Stimulated activated CD8-positive, alpha-beta memory T cell treated with anti-CD3 and anti-CD28 coated beads, Interleukin-12 subunit alpha, Interleukin-12 subunit beta, amount 100 ng/mL, for 24 hours (primary cell): ENCODE measurements at regions not wholly inside any gene's neighbourhood (a gene's known extent, or its start where the extent isn't known, plus 50 kb on each side); places are given as distances from the start of the nearest gene placed in this dataset.
"Not testable (repeated sequence)": the region's sequence is repeated elsewhere in the genome, so short reads cannot be mapped to it uniquely, and the experiment has no call there.

Experiments
- DNase-seq: peaks from one replicate; pipeline ENCODE4 v3.0.0-alpha.2; 2020; ENCODE audit errors: extremely low read depth

DNA sequence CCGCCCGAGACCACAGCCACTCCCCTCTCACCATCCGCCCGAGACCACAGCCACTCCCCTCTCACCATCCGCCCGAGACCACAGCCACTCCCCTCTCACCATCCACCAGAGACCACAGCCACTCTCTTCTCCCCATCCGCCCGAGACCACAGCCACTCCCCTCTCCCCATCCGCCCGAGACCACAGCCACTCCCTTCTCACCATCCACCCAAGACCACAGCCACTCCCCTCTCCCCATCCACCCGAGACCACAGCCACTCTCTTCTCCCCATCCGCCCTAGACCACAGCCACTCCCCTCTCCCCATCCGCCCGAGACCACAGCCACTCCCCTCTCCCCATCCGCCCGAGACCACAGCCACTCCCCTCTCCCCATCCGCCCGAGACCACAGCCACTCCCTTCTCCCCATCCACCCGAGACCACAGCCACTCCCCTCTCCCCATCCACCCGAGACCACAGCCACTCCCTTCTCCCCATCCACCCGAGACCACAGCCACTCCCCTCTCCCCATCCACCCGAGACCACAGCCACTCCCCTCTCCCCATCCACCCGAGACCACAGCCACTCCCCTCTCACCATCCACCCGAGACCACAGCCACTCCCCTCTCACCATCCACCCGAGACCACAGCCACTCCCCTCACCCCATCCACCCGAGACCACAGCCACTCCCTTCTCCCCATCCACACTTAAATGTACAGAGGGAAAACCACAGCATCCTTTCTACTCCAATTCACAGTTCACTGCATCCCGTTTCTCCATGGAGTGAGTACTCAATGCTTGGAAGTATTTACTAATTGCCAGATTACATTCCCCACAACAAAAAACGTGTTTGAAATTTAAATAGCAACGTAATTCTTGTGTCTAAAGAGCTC lies 83.5 kb upstream of the SFSWAP start:
- not testable (repeated sequence) for DNase-seq

DNA sequence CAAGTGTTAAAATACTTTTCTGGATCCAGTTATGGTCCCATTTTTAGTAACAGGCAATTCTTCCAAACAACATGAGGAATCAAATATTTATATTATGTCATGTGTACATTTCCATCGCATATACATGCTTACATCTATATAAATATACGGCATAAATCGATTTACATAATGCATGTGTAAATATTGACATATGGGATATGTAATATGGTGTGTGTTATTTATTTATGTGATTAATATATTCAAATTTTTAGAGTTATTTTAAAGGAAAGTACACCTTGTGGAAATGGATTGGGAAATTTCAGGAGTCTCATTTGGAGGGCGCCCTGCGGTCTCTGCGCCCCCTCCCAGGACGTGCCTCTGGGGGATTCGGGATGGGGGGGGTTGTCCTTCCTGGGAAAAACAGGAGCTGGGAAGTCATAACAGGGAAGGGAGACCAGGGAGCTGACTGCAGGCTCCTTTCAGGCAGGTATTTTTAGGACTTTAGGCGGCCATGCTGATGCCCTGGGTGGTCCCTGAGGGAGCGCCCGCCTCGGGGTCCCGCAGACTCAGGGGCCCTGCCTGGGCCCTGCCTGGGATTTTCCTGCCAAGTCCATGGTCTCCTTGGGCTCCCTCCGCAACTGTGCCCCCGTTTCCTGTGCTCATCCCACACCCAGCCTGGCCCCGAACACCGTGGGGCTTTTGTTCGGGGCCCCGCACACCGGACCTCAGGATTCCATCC lies 82.7 kb upstream of the SFSWAP start:
- DNase-seq = no peak

DNA sequence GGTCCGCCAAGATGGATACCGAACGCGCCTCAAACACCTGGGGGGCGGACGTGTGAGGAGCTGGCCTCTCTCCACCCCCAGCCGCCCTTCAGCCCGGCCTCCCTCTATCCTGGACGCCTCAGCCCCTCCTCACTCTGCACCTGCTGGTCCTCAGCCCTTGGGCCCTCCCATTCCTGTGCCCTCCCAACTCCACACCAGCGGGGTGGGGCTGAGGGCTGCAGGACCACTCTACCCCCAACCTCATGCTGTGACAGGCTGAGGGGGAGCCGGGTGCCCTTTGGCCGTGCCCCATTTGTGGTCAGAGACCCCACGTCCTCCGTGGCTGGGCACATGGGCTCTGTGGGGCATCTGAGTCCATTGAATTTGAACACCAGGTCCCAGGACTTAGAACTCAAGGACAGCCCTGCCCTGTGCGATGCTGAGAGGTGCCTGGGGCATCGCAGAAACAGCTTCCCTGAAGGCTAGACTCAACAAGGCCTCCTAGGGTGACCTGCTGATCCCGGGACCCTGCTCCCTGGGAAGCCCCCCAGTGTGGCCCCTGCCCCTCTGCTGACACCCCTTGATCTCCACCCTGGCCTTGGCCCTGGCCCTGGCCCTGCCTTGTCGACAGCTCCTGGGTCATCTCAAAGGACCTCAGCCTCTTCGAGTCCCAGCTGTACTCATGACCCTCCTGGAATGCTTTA lies 82.0 kb upstream of the SFSWAP start:
- no peak for DNase-seq

DNA sequence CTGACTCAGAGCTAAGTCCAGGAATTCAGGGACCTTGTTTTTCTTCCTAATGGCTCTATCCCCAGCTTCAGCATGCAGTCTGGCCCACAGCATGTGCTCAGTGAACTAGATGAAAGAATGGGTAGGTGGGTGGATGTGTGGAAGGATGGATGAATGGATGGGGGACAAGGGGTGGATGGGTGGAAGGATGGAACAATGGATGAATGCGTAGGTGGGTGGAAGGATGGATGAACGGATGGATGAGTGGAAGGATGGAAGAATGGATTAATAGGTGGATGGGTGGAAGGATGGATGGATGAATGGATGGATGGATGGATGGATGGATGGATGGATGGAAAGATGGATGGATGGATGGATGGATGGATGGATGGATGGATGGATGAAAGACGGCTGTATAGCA lies 79.7 kb upstream of the SFSWAP start:
- DNase-seq = no peak

DNA sequence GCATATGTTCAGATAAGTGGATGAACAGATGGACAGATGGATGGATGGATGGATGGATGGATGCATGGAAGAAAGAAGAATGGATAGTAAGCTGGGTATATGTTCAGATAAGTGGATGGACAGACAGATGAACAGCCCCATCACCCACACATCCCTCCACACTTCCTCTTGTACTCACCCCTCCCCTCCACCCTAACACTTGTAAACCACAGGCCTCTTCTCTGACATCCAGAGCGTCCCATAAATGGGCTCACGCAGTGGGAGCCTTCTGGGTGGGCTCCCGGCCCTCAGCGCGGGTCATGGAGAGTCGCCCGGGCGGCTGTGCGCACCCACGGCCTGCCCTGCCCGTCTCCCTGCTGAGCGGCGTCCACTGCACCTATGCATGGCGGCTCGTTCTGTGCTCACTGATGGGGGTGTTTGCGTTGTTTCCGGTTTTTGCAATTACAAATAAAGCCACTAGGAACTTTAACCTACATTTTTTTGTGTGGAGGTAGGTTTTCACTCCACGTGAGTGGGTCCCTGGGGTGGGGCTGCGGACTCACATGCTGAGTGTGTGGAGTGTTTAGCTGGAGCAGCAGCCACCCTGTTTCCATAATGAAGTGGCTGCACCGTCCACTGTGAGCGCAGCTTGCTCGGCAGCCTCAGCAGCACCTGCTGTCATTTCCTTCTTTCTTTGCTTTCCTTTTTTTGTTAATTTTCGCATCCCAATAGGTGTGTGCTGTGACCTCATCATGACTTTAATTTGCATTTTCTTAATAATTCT lies 78.8 kb upstream of the SFSWAP start:
- not testable (repeated sequence) for DNase-seq

DNA sequence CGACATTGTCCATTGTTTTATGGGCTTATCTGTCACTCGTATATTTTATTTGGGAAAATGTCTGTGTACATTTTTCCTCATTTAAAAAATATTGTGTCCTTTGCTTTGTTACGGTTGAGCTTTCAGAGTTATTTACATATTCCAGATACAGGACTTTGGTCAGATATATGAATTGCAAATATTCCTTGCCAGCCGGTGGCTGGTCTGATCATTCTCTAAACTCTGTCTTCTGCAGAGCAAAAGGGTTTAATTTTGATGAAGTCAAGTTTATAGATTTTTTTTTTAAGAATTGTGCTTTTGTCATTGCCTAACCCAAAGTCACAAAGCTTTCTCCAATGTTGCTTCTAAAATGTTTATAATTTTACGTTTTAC lies 78.3 kb upstream of the SFSWAP start:
- not testable (repeated sequence) for DNase-seq

DNA sequence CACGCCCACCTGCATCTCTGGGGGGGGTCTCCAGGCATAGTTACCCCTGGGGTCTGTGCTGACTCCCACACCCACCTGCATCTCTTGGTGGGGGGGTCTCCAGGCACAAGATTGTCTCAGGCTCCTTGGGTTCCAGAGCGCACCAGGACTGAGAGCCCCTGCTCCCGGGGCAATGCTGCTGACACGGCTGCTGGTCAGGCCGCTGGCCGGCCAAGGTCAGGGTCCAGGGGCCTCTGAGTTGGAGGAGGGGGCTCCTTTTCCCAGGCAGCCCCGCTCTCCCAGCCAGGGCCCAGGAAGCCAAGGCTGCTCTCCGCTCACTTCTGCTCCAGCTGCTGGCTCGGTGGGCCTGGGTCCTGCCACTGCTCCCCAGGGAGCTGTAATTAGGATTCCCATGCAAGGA lies 77.3 kb upstream of the SFSWAP start:
- DNase-seq = not testable (repeated sequence)

DNA sequence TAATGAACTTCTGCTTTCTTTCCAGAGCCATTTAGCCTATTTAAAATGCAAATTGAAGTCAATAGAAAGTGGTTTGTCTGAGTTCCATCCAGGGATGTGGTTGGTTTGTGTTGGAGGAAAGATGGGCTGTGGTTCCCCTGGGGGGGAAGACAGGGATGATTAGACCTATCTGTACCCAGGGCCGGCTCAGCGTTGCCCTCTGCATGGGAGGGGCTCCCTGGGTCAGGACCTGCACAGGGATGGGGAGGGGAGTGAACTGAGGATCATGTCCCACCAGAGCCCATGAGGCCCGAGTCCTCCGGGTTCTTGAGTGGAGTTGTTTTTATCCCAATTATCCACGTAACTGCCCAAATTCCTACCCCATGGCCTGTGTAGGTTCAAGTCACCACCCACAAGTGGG lies 76.9 kb upstream of the SFSWAP start:
- no peak for DNase-seq

DNA sequence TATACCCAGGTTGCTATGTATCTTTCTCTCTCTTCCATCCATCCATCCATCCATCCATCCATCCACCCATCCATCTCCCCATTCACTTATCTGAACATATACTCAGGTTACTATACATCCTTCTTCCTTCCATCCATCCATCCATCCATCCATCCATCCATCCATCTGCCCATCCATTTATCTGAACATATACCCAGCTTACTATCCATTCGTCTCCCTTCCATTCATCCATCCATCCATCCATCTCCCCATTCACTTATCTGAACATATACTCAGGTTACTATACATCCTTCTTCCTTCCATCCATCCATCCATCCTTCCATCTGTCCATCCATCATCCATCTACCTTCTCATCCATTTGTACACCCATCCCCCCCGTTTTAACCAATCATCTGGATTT lies 75.9 kb upstream of the SFSWAP start:
- DNase-seq = not testable (repeated sequence)

DNA sequence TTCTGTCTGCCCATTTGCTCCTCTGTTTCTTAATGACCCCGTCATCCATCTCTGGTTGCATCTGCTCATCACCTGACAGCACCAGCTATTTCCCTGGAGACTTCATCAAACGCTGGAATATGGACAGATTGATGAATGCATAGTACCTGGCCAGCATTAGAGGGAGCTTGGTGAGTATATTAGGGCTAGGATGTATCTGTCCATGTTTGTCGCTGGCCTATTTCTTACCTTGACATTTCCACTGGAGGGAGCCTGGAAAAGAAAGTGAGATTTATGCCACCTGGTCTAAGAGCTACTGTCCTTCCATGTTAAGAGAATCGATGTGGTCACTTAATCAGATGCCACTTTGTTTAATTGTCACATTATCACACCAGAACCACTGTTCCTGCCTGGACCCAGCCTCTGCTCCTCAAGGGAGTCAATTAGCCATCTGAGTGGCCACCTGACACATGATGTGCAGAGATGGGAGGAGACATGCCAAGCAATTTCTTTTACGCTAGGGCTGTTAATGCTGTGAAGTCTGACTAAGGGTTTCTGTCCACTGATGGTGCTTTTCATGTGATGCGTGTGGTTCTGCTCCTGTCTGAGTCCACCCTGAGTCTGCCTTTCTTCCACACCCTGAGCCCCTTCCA lies 75.3 kb upstream of the SFSWAP start:
- no peak for DNase-seq

DNA sequence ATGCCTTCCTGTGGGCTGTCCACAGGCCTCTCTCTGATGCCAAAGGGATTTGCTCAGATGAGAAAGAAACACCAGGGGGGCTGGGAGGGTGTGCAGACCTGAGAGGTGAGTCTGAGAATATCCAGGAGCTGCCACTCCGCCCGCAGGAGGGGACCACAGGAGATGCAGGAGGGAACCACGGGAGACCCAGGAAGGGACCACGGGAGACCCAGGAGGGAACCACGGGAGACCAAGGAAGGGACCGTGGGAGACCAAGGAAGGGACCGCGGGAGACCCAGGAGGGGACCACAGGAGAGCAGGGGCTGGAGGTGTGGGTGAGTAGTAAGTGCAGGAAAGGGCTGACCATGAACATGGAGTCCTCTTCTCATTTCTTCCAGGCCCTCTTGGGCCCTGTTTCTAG lies 74.6 kb upstream of the SFSWAP start:
- DNase-seq = no peak

DNA sequence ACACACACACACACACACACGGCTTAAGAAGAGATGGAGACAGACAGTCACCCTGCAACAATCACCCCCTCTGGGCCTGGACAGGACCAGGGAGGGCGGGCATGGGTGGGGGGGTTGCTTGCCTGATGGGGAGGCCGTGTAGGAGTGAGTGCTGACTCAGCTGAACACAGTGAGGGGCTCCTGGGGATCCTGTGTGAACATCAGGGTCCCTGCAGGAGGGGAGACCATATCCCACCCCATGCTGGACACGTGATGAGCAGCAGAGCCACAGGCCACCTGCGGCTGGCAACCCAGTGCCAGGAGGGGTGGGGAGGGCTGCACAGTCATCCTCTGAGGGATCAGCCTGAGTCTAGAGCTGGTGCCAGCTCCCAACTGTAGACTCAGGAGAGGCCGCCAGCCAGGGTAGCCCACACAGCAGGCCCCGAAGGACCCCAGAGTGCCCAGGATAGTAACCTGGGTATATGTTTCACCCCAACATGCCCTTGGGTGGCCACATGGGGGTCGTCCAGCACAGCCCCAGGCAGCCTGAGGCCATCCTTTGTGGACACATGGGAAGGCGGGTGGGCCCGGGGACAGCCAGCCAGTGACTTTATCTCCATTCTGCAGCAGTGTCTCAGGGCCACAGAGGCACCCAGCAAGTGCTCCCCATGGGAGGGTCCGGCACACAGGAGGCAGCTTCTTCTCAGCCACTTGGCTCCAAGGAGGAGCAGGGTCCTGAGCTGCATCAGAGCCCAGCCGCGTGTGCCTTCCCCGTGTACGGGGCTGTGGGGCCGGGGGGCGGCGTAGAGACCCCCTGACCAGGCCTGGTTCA lies 73.7 kb upstream of the SFSWAP start:
- DNase-seq = no peak

DNA sequence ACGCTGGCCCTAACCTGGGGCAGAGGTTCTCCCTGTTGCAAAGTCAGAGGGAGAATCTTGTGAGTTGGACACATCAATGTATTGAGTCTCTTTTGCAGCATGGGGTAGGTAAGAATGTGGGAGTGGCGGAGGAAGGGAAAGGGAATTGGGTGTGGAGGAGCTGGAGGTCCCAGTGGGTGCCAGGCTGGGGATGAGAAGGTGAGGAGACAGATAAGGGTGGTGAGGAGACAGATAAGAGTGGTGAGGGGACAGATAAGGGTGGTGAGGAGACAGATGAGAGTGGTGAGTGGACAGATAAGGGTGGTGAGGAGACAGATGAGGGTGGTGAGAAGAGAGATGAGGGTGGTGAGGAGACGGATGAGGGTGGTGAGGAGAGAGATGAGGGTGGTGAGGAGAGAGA lies 72.9 kb upstream of the SFSWAP start:
- no peak for DNase-seq

DNA sequence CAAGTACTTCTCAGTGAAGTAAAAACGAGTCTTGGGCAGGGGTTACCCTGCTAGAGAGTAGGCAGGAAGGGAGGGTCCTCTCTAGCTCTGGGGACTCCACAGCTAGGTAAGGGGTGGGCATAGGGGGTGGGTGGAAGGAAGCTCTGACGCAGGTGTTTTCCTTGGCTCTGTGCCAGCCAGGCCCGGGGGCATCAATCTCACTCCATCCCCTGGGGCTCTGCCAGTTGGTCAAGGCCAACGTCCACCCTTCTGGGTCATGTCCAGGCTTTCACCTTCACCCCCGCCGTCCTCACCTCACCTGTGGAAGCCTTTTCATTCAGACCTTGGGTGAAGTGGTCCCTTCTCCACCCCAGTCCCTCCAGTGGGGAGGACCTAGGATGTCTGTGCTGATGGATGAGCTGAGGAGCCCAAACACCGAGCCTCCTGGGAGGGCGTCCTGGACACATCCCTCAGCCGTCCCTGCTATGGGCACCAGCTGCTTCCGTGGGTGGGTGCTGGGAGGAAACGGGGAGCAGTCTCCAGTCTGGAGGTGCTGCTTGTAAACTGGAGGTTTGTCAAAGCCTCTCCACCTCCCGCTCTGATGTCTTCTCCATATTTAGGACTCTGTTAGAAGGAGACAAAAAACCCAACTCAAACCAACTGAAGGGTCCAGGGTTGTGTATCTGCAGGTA lies 71.5 kb upstream of the SFSWAP start:
- no peak for DNase-seq

DNA sequence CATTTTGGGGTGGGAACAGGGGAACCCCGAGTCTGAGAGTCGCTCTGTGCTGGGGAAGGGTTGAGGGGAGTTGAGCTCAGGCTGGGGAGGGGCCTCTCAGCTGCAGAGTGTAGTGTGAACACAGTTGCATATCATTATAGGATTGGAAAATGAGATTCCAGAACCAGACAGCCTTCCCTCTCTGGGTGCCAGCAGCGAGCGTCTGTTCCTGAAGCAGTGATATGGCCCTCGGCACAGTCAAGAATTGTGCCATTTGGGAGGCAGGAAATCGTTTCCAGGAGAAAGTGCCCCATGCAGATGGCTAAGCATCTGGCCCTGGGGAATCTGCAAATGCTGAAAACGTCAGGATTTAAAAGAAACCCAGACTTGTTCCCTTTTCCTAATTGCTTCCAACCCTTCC lies 70.4 kb upstream of the SFSWAP start:
- no peak for DNase-seq

DNA sequence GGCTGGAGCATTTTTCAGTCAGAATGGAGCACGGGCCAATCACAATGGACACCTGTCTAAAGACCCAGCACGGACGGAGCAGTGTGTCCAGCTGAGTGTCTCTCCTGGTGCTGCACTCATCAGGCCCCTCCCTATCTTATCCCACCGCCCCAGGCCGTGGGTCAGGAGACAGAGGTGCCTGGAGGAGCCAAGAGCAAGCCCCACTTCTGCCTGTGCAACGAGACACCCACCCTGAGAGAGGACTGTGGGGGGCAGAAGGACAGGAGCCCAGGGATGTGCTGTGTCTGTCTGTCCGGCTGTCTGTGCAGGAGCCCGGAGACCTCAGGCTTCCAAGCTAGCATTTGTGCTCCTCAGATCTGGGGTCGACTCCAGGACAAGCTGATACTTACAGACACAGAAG lies 69.6 kb upstream of the SFSWAP start:
- DNase-seq = no peak

DNA sequence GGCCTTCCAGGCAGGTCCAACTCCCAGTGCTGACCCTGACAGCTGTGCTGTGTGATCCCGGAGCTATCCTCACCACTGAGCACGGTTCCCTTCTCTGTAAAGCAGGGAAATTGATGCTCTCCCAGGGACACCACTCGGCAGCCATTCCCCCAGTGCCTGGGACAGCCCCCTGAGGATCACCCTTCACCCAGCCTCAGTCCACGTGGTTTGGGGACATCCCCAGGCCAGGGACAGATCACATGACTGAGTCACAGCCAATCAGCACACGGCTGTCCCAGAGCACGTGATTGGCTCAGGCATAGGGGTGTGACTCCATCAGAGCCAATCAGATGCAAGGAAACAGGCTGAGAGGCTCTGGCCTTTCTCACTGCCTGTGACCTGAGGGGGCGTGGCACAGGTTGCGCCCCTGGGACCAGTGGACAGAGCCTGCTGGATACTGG lies 68.8 kb upstream of the SFSWAP start:
- no peak for DNase-seq

DNA sequence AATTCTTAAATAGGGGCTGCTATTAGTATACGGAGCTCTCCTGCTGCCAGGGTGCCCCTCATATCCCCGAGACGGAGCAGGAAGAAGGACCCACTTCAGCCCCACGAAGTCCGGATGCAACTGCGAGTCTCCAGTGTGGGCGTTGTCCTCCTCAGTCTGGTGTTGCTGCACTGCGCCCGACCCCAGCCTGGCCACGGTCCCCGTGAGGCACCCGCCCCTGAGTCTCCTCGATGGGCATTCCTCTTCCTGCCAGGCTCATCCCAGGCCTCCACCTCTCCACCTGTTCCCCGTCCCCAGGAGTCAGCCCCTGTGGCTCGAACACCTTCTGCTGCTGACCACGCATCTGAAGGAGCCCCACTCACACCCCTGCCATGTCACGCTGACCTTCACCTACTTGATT lies 68.1 kb upstream of the SFSWAP start:
- no peak for DNase-seq

DNA sequence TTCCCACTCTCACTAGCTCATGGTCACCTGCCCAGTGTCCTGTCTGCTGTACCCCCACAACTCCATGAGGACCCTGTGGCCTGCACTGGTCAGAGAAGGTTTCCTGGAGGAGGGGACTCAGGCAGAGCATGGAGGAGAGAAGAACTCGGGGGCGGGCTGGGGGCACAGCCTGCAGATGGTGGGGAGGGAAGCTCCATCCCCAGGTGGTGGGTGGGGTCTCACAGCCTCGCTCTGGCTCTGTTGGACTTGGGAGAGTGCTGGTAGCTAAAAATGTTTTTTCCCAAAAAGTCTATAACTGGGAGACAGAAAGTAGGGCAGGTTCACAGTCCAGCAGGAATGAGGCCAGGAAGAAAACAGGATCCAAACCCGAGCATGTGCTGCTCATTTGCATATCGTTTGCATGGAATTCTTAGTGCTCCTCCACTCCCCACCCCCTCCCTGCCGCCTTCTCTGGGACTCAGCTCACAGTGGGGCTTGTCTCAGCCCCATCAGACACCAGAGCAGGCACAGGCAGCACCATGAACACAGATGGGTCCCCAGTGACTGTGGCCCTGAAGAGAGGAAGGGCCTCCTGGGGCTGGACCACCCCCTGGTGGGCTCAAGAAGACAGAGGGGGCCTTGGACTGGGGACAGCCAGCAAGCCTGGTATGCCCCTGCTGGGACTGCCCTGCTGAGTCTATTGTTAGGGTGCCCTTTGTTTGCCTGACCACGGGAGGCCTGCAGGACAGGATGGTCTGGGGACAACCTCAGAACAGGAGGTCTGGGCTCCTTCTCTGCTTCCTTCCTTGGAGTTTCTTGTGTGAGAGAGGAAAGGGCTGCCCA lies 67.0 kb upstream of the SFSWAP start:
- DNase-seq = no peak
